ENCODE measurements at regions not wholly inside any gene's neighbourhood (a gene's known extent, or its start where the extent isn't known, plus 50 kb on each side); places are given as distances from the start of the nearest gene placed in this dataset.

DNA sequence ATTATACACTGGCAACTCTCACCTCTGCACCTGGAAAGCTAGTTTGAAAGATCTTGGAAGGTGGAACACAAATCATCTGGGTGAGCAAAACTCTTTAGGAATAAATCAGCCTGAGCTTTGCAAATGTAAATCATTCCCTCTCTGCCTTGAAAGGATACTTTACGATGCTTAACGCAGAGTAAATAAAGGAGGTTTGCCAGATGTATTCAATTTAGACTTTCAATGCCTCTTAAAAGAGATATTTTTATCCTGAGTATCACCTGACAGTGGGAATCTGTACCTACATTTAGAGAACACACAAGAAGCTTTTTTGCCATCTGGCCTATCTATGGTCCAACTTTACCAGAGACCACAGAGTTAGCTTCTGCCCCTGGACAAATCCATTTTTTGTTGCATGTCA is 983.2 kb upstream of the CDH2 start:
- DNase-seq (ENCODE audit: low spot score), result no peak

DNA sequence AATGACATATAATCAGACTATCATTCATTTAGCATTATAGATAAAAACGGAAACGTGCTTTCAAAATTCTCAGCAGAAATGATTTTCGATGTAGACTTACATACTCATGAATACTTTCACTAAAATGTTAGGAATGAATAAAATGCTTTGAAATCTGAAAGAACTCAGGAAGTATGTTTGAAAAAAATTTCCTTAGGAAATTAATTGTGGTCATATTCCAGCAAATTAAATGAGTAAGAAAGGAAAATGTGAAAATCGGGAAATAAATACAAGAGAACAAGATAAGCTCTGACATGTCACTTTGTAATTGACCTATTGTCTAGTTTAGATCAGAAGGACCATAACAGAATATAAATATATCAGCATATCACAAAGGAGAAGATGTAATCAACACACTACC is 981.0 kb upstream of the CDH2 start:
- DNase-seq (ENCODE audit: low spot score), result no peak

DNA sequence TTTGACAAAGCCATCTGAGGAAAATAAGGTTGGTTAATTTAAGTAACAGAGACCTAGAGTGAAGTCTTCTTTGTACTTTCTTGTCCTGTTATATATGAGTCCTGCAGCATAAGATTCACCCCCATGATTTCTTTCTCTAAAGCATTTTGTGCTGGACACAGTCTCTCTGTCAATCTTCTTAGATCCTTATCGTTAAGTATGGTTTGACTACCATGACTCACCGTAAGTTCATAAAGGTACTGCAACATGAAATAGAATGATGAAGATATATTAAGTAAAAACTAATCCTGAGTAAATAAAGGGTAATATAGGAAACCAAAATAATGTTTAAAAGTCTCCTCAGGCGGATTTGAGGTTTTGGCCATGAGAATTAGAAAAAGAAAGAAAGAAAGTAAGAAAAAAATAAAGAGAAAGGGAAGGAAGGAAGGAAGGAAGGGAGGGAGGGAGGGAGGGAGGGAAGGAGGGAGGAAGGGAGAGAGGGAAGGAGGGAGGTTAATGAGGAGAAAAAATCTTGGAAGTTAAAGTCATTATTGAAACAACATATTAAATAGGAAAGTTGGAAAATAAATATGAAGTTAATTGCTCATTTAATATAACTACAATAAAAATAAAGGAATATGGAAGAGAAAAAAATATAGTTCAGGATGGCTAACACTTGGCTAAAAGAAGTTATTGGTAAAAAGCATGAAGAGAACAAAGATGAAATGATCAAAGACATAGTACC is 980.3 kb upstream of the CDH2 start:
- DNase-seq (ENCODE audit: low spot score), result no peak

DNA sequence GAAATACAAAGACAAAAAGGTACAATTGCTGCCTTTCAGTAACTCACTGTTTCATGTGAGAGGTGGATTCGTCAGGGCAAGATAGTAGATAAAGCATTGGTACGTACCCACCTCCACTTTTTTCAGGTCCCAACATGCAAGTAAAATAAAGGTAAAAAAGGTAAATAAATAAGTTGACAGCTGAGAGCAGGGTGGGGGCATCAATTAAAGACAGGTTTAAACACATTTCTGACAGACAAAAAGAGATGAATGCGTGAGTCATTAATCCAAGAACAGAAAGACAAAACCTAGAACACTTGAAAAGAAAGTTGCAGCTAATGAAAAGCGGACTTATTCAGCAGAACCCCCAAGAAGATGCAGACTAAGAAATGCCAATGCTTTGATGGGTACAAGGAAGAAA is 979.6 kb upstream of the CDH2 start:
- no peak for DNase-seq (ENCODE audit: low spot score)

DNA sequence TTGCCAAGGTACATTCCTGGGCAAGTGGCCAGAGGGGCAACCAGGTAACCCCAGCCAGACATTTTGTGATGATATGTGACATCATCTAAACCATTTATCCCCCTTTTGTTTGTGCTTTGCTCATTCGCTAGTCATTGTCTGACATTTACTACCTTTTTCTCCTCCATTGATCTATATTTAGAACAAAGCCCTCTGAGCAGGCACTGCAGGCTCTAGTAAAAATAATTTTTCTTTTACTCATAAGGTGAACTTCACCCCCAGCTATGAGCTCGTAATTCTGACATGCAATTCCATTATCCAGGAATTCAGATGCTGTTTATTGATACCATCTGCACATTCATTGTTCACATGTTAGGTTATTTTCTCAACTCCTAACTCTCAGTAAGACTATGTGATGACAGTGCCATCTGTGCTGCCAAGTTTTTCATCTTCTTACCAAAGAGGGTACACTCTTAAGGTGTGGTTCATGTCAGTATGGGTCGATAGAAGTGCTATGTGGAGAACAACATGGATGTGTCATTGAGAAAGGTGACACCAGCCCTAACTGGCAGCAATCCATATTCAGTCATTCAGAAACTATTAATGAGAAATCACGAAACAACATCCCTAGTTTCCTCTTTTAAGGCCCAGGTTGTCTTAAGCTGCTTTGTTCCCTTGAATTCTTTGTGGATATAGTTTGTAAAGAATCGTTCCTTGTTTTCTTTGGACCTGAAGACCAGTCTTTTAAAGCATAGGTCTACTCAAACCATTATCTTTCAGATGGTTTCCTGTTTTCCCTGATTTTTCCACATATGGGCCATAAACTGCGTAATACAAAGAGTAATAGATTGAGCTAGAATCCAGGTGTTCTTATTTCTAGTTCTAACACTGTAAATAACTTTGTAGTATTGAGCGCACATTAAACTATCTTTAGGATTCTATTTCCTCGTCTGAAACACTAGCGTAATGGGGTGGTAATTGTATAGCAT is 978.1 kb upstream of the CDH2 start:
- no peak for DNase-seq (ENCODE audit: low spot score)

DNA sequence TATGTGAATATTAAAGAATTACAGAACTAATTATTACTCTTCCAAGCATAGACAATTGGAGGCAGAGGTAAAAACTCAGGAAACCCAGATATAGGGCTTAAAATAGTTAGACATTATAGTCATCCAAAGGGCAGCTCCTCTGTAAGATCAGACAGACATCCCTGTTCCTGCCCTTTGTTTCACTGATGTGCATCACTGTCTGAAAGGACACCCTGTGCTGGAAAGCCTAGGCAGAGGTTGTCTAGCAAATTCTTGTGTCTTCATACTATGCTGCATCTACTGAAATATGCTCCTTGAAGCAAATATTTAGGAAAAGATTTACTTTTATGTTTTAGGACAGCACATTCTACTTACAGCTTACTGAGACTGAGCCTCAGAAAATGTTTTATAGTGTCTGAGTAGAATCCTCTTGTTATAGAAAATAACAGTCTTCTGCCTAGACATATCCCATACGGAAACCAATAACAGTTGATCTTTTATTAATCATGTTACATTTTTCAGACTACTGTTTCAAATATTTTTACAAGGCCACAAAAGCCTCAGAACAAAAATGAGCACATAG is 977.3 kb upstream of the CDH2 start:
- DNase-seq (ENCODE audit: low spot score), result no peak

DNA sequence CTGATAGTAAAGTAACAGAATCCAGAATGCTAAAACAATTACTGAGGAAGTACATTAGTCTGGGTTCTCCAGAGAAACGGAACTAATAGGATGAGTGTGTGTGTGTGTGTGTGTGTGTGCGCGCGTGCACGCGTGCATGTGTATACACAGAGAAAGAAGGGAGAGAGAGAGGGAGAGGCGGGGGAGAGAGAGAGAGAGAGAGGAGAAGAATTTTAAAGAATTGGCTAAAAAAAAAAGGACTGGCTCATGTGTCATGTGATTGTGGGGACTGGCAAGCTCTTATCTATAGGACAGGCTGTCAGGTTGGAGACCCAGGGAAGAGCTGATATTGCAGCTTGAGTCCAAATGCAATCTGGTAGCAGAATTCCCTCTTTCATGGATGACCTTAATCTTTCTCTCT is 976.2 kb upstream of the CDH2 start:
- no peak for DNase-seq (ENCODE audit: low spot score)

DNA sequence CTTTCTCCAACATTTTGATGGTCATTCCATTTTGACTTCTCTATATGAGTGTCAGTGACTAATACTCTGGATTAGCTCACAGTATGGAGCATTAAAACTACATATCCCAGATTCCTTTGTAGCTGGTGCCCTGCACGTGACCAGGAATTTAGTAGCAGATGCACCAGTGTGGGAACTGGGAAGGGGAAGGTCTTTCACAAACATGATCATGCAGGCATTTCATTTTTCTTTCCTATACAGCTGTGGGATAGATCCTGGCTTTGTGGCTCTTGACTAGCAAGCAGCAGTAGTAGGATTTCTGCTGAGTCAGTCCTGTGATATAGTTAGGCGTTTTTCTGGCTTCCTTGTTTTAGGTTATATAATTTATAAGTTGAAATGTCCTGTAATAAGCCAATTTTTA is 971.0 kb upstream of the CDH2 start:
- DNase-seq (ENCODE audit: low spot score), result no peak

DNA sequence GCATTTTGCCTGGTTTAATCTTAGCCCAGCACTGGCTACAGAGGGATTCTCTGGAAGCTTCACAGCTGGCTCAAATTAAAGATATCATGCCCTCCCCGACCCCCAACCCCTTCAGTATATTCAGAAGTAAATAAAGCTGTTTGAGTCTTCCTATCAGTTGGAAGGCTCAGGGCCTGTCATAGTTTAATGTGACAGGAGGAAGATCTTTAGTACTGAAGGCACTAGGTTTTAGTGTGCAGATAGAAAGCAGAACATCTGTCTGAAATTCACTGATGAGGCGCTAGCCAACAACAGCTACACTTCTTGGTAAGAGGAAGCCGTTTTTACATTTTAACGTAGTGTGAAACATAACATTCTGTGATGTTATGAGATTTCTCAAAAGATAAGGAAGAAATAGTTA is 969.1 kb upstream of the CDH2 start:
- DNase-seq (ENCODE audit: low spot score), result no peak

DNA sequence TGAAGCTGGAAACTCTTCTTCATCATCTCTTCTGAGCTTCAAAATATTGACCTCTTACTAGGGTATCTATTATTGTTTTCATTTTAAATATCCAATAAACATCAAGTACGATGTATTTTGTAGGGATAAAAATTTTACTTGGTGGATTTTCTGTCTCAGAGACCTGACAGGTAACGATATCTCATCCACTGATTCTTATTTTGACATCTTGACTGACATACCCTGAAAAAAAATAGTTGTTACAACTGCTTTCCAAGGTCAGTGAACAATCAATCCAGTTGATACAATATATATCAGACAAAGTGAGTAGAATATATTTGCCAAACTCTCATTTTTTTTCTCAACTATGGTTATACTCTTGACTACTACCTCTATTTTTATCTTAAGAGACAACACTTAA is 963.7 kb upstream of the CDH2 start:
- DNase-seq (ENCODE audit: low spot score), result no peak

DNA sequence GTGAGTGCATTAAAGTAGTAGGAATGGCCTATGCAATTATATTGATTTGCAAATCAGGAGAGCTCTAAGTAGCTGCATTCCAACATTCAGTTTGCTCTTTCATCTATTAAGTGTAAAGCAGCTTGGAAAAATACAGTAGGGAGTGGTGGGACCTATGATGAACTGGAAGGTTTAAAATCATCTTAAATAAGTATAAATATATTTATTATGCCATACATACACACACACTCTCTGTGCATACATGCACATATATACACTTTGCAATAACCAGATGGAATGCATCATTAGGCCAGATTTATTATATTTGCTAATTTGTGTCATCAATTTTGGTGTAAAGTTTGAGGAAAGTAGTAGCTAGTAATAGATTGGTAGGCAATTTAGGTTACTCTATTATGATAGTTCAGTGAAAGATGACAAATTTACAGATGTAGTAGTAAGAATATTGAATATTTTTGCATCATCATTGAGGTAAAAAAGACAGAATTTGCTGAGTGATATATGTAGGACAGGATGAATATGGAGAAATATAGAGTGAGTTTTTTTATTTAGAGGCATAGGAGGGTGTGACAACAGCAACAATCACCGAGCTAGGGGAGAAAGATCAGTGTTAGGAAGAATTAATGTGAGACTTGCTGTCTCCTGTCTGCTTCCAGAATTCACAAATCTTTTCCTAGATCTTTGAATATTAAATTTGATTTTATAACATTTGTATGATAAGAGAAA is 961.0 kb upstream of the CDH2 start:
- DNase-seq (ENCODE audit: low spot score), result no peak

DNA sequence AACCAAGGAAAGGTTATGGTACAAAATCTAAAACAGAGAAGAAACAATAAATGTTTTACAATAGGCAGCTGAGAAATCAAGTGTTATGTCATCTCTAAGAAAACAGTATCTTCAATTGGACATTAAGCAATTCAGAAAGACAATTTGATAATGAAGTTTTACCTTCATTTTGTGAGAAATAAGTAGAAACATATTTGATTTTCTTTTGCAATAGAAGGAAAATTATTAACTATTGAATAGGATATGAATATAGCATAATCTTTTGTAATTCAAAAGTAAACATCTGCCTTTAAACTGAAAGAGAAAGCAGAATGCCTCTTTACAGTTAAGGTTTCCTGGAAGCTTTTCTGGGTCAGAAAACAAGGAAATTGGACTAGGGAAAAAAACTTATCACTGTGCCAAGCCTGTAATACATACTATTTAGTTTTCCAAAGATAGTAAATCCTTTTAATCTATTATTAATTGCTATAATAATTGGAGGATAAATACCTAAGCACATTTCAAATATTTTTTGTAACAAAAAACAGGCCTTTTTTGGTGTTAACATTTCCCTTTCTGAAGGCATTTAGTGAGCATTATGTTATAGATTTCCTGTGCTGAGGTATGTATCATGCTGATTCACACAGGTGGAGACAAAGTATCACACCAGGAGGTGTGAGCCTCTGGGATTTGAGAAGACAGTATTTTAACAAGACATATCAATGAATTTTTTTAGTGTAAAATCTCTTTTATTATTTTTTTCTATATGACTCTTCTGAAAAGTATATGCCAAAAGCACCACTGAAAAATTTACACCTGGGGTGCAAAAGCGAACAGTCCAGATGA is 947.0 kb upstream of the CDH2 start:
- no peak for DNase-seq (ENCODE audit: low spot score)

DNA sequence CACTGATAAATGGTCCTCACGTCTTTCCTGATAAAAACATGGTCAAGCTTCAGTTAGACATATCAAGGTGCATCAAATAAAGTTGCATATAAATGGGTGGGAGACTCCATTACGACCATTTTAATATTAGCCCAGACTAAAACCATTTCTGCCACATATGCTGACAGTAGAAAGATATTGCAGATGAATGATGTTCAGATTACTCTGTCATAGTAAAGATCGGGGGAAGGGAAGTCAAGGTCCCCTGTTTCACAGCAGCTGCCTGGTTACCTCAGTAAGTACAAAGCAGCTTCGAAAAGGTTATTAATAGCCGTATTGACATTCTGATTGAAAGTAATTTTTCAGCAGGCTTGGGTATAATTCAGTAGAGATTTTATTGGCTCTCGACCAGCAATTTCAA is 927.7 kb upstream of the CDH2 start:
- DNase-seq (ENCODE audit: low spot score), result no peak

DNA sequence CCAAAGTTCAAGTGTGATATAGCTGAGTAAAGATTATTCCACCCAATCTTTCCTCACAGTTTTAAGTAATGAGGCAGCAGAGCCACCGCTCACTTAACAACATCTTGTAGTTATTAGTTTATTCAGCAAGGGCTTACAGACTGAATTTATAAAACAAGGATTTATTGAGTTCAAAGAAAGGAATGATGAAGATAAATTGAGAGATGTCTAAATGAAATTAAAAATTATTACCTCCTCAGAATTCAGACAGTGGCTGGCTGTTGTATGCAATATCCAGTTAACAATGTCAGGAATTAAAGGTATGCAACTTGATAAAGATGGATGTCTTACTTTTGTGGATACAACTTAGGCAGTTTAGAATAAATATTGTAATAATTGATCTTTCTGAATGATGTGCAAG is 927.3 kb upstream of the CDH2 start:
- DNase-seq (ENCODE audit: low spot score), result no peak

DNA sequence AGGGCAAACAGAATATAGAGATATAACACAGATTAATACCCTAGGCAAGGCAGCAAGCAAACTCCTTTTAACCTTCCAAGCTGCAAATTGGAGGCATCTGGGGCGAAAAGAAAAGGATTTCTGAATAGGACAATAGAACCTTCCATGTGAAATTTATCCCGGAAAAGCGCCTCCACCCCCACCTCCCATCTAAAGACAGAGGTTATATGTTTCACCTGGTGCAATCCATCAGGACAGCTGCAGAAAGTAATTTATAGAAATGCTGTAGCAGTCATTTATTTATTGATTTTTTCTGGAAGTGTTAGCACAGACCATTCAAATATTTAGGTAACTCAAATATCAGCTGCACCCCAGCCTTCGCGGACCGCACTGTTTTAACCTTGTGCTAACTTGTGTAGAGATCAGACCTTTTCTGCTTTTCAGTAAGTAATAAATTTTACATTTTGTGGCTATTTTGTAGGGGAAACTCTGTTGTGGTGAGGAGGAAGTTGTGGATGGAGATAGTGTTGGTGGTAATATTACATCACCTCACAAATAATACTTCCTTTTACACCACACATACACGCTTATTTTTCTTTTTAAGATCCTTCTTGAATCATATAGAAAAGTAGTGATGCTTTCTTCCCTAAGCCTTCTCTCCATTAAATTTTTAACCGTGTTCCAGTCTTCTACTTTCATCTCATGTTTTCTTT is 919.3 kb upstream of the CDH2 start:
- DNase-seq (ENCODE audit: low spot score), result no peak

DNA sequence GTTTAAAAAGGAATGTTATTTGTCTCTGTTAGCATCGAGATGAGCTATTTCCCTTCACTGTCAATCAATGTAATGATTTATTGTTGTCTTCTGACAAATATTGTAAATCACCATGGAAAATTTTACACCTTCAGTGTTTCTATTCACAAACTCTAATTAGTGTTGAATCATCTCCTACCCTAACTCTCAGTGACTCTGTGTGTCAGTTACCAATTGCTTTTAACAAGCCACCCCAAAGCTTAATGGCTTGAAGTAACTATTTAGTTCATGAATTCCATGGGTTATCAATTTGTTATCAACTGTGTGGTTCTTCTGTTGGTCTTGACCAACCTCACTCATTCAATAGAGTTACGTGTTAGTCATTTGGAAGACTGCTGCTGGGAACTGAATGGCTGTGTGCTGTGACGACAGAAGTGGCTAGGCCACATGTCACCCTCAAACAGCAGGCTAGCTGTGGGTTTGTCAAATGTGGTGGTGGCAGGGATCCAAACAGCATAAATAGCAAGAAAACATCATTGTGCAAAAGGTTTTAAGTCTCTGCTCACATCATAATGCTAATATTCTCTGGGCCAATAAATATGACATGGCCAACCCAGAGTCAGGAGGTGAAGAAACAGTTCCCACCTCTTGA is 910.8 kb upstream of the CDH2 start:
- no peak for DNase-seq (ENCODE audit: low spot score)

DNA sequence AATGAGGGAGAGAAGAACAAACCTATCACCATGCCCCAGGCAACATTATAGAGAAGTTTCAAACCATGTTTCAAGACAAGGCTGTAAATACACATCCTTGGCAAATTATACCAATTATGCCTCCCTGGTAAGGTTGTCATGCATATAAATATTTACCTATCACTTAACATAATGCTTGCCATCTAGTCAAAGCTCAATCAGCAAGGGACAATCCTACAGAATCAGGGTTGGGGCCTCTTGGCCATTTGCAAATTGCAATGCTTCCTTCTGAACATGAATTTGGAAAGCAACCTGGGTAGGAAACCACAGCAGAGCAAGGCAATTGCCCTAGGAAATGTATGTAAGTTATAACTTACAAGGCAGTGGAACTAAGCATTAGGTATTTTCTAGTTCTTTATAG is 907.2 kb upstream of the CDH2 start:
- no peak for DNase-seq (ENCODE audit: low spot score)

DNA sequence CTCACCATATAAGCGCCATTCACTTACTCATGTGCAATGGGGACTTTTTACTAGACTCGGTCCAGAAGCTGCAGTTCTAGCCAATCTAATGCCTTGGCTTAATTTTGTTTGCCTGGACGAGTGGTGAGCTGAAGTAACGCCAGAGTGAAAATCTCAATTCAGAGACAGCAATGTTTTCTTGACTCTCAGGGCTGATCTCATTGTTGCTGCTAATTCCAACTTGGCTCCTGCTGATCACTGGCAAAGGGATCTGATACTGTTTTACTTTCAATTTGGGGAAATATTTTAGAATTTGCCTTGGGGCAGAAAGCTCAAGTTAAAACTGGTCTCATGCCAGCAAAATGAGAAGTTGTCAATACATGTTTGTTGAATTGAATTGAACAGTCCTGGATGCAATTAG is 906.6 kb upstream of the CDH2 start:
- DNase-seq (ENCODE audit: low spot score), result no peak

DNA sequence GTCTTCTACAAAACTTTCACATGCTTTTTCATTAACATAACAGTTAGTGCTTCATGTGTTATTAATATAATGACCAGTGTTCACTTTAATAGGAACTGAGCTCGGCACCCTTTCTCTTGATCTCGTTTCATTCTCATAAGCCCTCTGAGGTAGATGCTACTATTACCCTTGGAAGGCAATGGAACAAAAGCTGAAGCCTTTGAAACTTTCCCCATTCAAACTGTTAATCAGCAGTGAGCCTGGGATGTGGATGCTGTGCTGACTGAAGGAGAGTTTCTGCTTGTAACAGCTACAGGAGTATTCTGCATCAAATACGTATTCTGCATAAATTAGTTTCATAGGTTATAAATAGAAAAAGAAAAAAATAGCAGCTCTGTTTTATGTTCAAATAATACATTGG is 904.0 kb upstream of the CDH2 start:
- DNase-seq (ENCODE audit: low spot score), result no peak

DNA sequence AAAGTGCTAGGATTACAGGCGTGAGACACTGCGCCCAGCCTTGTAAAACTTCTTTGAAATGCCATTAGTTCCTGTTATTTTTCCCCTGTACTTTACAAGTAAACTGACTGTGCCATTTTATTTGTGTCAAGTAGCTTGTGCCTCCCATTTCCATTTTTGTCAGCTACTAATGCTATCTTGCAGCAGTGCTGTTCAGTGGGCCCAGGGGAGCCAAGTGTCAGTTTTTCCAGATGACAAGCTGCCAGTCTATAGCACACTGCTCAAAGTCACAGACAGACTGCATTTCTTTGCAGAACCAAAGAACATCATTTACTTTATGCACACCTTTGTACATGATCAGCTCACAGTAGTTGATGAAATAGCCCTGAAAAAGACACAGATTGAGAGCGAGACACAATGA is 901.3 kb upstream of the CDH2 start:
- DNase-seq (ENCODE audit: low spot score), result no peak

DNA sequence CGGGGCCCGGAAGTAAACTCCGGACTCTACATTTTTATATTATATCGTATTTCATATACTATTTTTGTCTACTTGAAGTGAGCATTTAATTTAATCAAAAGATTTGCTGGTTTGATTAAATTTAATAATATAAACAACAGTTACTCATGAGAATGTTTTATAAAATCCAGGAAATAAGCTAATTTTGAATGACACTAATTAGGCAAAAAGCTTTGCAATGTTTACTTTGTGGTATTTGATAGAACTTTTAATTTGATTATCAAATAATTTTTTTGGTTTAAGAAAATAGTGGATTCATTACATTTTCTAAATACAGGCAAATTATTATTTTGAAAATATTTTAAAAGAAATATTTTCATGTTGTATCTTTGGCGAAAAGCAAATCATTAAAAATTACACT is 900.4 kb upstream of the CDH2 start:
- DNase-seq (ENCODE audit: low spot score), result no peak
